Frontal cortex (tissue), 3 donors: ENCODE measurements at regions not wholly inside any gene's neighbourhood (a gene's known extent, or its start where the extent isn't known, plus 50 kb on each side); places are given as distances from the start of the nearest gene placed in this dataset.

Experiments used
- DNase-seq, 2 donors: peaks; one replicate each; pipeline ENCODE4 v3.0.0; 2012; ENCODE audit warnings: low spot score in 2 of 2
- FAIRE-seq: peaks from 2 replicates; lab custom pipeline; 2012; peaks lifted over from hg19 to GRCh38; lab: Jason Lieb, UNC
- donor health status: control.
- donor health status: control.
- donor health status: control.

- DNase-seq (no peak), FAIRE-seq (no peak)
These were observed 50.3 kb downstream of the BMAL2 start for GRCh38 chr12:27382924-27383323.

GRCh38 chr12:27383429-27384260 is 51.0 kb downstream of the BMAL2 start:
- FAIRE-seq (no peak), DNase-seq (peak in 1 of 2 donors; percentile 33)

- FAIRE-seq (no peak), DNase-seq (no peak)
These were observed 51.6 kb downstream of the BMAL2 start for GRCh38 chr12:27384261-27384590.

GRCh38 chr12:27385766-27386564 is 53.3 kb downstream of the BMAL2 start:
- FAIRE-seq = no peak
- no peak for DNase-seq

- DNase-seq (no peak), FAIRE-seq (no peak)
These were observed 54.8 kb downstream of the BMAL2 start for GRCh38 chr12:27387473-27387872.

GRCh38 chr12:27388650-27389049 is 56.0 kb downstream of the BMAL2 start:
- DNase-seq (no peak), FAIRE-seq (no peak)

GRCh38 chr12:27394676-27395075 is 51.9 kb upstream of the SMCO2 start:
- no peak for FAIRE-seq
- no peak for DNase-seq

- FAIRE-seq (no peak), DNase-seq (peak in 1 of 2 donors; percentile 6)
These were observed 50.2 kb upstream of the SMCO2 start for GRCh38 chr12:27396216-27396815.
